Activated CD8-positive, alpha-beta T cell treated with anti-CD3 and anti-CD28 coated beads for 36 hours (primary cell): ENCODE measurements at regions not wholly inside any gene's neighbourhood (a gene's known extent, or its start where the extent isn't known, plus 50 kb on each side); places are given as distances from the start of the nearest gene placed in this dataset.
"Not testable (repeated sequence)": the region's sequence is repeated elsewhere in the genome, so short reads cannot be mapped to it uniquely, and the experiment has no call there.

Source experiments
- ATAC-seq: fragments of 200-7000 bp; cut with Tn5 transposase; one replicate; pipeline ENCODE4 v1.10.0; 2021; ENCODE audit warnings: mild to moderate bottlenecking, moderate library complexity
- CTCF ChIA-PET: fragments of 350-600 bp; sonication (Branson Sonifier 250); formaldehyde crosslinking; loops from one replicate; lab custom pipeline; 2021; ENCODE audit warnings: antibody characterized with exemption; lab: Charles Lee
- POLR2A ChIA-PET: fragments of 350-600 bp; sonication (Branson Sonifier 250); formaldehyde crosslinking; loops from one replicate; lab custom pipeline; 2021; ENCODE audit warnings: antibody characterized with exemption; lab: Charles Lee
- DNase-seq: peaks from one replicate; pipeline ENCODE4 v3.0.0-alpha.2; 2020
- H3K27ac Mint-ChIP-seq: one replicate; pipeline ENCODE4 v1.8.0; 2021; ENCODE audit warnings: mild to moderate bottlenecking, mixed read lengths
- H3K27me3 Mint-ChIP-seq: one replicate; pipeline ENCODE4 v1.8.0; 2021; ENCODE audit warnings: mixed read lengths
- H3K36me3 Mint-ChIP-seq: one replicate; pipeline ENCODE4 v1.8.0; 2021; ENCODE audit warnings: low read depth, mixed read lengths
- H3K4me1 Mint-ChIP-seq: one replicate; pipeline ENCODE4 v1.8.0; 2021; ENCODE audit warnings: low read depth, mixed read lengths
- H3K4me3 Mint-ChIP-seq: one replicate; pipeline ENCODE4 v1.8.0; 2021; ENCODE audit warnings: mild to moderate bottlenecking, moderate library complexity, mixed read lengths
- H3K9me3 Mint-ChIP-seq: one replicate; pipeline ENCODE4 v1.8.0; 2021; ENCODE audit warnings: mixed read lengths
- CTCF ChIP-seq: fragments of 200-600 bp; IDR thresholded peaks from one replicate; pipeline ENCODE4 v1.8.0; 2022; ENCODE audit warnings: antibody characterized with exemption, mild to moderate bottlenecking
- intact Hi-C: fragments of 100-400 bp; cut with micrococcal nuclease; formaldehyde crosslinking; loops from one replicate; pipeline ENCODE4 v1.10.0; 2022

- intact Hi-C loops: no loop called here
- H3K27me3 Mint-ChIP-seq: peaks cover 2% of the 10 kb centered on the region
- CTCF ChIA-PET: interaction anchor here (1.0 to 1.4 kb wide), 2 partner anchors 9 to 113 kb away, joined by 3 to 6 read pairs; no protein-coding TSS in a partner anchor
- no peak overlapping the region for H3K27ac Mint-ChIP-seq
- DNase-seq: no peak
- no peaks in the 10 kb centered on the region for H3K4me1 Mint-ChIP-seq
- POLR2A ChIA-PET: no interaction called here
- no peaks in the 10 kb centered on the region for H3K36me3 Mint-ChIP-seq
- no peak for TF ChIP-seq CTCF
- no peak overlapping the region for H3K4me3 Mint-ChIP-seq
- no peaks in the 10 kb centered on the region for H3K9me3 Mint-ChIP-seq
- no peak for ATAC-seq
These were observed 99.7 kb upstream of the MIR17HG start for GRCh38 chr13:91247768-91248167.

- intact Hi-C loops: no loop called here
- ChIA-PET POLR2A (no interaction called here), CTCF (interaction anchor here (1.0 to 1.4 kb wide), 2 partner anchors 9 to 114 kb away, joined by 3 to 6 read pairs; no protein-coding TSS in a partner anchor)
- TF ChIP-seq CTCF: no peak
- no peaks in the 10 kb centered on the region for H3K36me3 Mint-ChIP-seq
- H3K4me1 Mint-ChIP-seq: no peaks in the 10 kb centered on the region
- no peak for DNase-seq
- no peaks in the 10 kb centered on the region for H3K9me3 Mint-ChIP-seq
- no peak overlapping the region for H3K4me3 Mint-ChIP-seq
- H3K27ac Mint-ChIP-seq: no peak overlapping the region
- no peak for ATAC-seq
- peaks cover 2% of the 10 kb centered on the region for H3K27me3 Mint-ChIP-seq
These were observed 99.2 kb upstream of the MIR17HG start for GRCh38 chr13:91248249-91248648.

- Mint-ChIP-seq H3K4me1 (no peaks in the 10 kb centered on the region), H3K27me3 (peaks cover 2% of the 10 kb centered on the region), H3K9me3 (no peaks in the 10 kb centered on the region), H3K4me3 (no peak overlapping the region), H3K27ac (no peak overlapping the region), H3K36me3 (no peaks in the 10 kb centered on the region)
- DNase-seq (no peak), ATAC-seq (no peak)
- ChIA-PET CTCF (no interaction called here), POLR2A (no interaction called here)
- intact Hi-C loops: no loop called here
- no peak for TF ChIP-seq CTCF
These were observed 98.1 kb upstream of the MIR17HG start for GRCh38 chr13:91249370-91249769.

GRCh38 chr13:91249861-91250260 is 97.6 kb upstream of the MIR17HG start:
- POLR2A ChIA-PET: no interaction called here
- Mint-ChIP-seq H3K36me3 (no peaks in the 10 kb centered on the region), H3K4me1 (no peaks in the 10 kb centered on the region), H3K4me3 (no peak overlapping the region), H3K27ac (no peak overlapping the region), H3K27me3 (peaks cover 2% of the 10 kb centered on the region), H3K9me3 (no peaks in the 10 kb centered on the region)
- no peak for ATAC-seq
- no peak for TF ChIP-seq CTCF
- no peak for DNase-seq
- intact Hi-C loops: no loop called here
- CTCF ChIA-PET: no interaction called here

- POLR2A ChIA-PET, intact Hi-C loops, ATAC-seq, H3K27me3 Mint-ChIP-seq, DNase-seq, CTCF ChIA-PET, H3K4me3 Mint-ChIP-seq, H3K4me1 Mint-ChIP-seq, H3K27ac Mint-ChIP-seq, H3K36me3 Mint-ChIP-seq, H3K9me3 Mint-ChIP-seq: not testable (repeated sequence)
These were observed 95.9 kb upstream of the MIR17HG start for GRCh38 chr13:91251573-91251972.

GRCh38 chr13:91264484-91264883 is 83.0 kb upstream of the MIR17HG start:
- Mint-ChIP-seq H3K4me1 (no peaks in the 10 kb centered on the region), H3K4me3 (no peak overlapping the region), H3K27me3 (peaks cover 5% of the 10 kb centered on the region), H3K36me3 (no peaks in the 10 kb centered on the region), H3K27ac (no peak overlapping the region), H3K9me3 (peaks cover 12% of the 10 kb centered on the region)
- ChIA-PET POLR2A (no interaction called here), CTCF (no interaction called here)
- intact Hi-C loops: no loop called here
- DNase-seq (no peak), ATAC-seq (no peak)
- no peak for TF ChIP-seq CTCF
